ENCODE measurements at regions not wholly inside any gene's neighbourhood (a gene's known extent, or its start where the extent isn't known, plus 50 kb on each side); places are given as distances from the start of the nearest gene placed in this dataset.

DNA sequence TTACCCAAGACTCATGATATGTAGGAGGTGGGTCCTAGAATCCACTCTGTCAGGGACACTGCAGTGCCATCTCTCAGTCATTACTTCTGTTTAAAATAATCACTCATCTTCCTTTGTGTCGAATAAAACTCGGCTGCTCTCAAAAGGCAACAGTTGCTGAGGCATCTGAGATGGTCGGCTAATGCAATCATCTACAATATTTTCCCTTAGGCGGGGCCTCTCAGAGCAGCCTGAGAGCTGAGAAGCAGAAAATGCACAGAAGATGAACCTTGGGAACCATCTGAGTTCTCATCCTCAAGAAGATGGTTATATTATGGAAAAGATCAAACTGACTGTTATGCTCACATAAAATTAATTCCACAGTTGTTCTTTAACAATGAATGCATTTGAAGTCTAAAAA, 1518.2 kb upstream of the TENM4 start:
- ChIA-PET POLR2A (no interaction called here), CTCF (ENCODE audit: unreplicated experiment) (no interaction called here)
- TF ChIP-seq EZH2phosphoT487 (IDR thresholded peaks at IDR 0.05; ENCODE audit: borderline replicate concordance, low read depth, low read length): no peak
- TF ChIP-seq, protein P1, sequence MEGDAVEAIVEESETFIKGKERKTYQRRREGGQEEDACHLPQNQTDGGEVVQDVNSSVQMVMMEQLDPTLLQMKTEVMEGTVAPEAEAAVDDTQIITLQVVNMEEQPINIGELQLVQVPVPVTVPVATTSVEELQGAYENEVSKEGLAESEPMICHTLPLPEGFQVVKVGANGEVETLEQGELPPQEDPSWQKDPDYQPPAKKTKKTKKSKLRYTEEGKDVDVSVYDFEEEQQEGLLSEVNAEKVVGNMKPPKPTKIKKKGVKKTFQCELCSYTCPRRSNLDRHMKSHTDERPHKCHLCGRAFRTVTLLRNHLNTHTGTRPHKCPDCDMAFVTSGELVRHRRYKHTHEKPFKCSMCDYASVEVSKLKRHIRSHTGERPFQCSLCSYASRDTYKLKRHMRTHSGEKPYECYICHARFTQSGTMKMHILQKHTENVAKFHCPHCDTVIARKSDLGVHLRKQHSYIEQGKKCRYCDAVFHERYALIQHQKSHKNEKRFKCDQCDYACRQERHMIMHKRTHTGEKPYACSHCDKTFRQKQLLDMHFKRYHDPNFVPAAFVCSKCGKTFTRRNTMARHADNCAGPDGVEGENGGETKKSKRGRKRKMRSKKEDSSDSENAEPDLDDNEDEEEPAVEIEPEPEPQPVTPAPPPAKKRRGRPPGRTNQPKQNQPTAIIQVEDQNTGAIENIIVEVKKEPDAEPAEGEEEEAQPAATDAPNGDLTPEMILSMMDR (conservative IDR thresholded peaks at IDR 0.05; ENCODE audit: low read length): no peak
- Histone ChIP-seq H4K20me1 (ENCODE audit: insufficient read depth, low read length) (no peaks in the 10 kb centered on the region), H3K4me1 (ENCODE audit: insufficient read depth, low read length, poor library complexity, severe bottlenecking) (no peaks in the 10 kb centered on the region), H3K9me2 (ENCODE audit: insufficient read depth, low read length) (no peaks in the 10 kb centered on the region), H3K9me3 (ENCODE audit: low read length) (no peaks in the 10 kb centered on the region), H3K4me3 (ENCODE audit: low read depth, low read length, poor library complexity, severe bottlenecking) (no peak overlapping the region), H3K36me3 (ENCODE audit: insufficient read depth, low read length) (no peaks in the 10 kb centered on the region), H3K4me2 (ENCODE audit: low read length) (no peak overlapping the region), H2AFZ (ENCODE audit: low read length) (no peak overlapping the region), H3K27ac (ENCODE audit: low read depth, low read length, poor library complexity, severe bottlenecking) (no peak overlapping the region), H3K79me2 (ENCODE audit: insufficient read depth, low read depth, low read length) (no peaks in the 10 kb centered on the region)
- no peak for DNase-seq (ENCODE audit: low spot score)
- BruUV-seq (replicated peaks): no TSS peak
- intact Hi-C loops (cut with micrococcal nuclease; ENCODE audit: unreplicated experiment): no loop called here

DNA sequence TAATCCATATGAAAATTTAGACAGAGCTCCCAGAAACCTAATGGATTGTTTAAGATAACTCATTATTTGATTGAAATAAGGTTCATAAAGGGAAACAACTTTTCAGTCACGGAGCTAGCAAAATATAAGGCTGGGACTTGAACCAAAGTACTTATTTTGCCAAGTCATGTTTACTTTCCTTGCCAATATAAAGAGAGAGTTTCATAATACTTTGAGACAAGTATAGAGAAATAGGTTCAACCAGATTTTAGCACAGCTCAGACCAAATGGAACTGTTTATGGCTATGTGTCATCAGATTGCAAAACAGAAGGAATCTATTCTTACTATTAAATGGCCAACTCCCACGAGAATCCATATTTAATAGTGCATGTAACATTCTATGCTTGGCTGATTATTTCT, 1517.5 kb upstream of the TENM4 start:
- Histone ChIP-seq H3K79me2 (ENCODE audit: insufficient read depth, low read depth, low read length) (no peaks in the 10 kb centered on the region), H3K27ac (ENCODE audit: low read depth, low read length, poor library complexity, severe bottlenecking) (no peak overlapping the region), H3K4me2 (ENCODE audit: low read length) (no peak overlapping the region), H3K4me3 (ENCODE audit: low read depth, low read length, poor library complexity, severe bottlenecking) (no peak overlapping the region), H3K36me3 (ENCODE audit: insufficient read depth, low read length) (no peaks in the 10 kb centered on the region), H4K20me1 (ENCODE audit: insufficient read depth, low read length) (no peaks in the 10 kb centered on the region), H2AFZ (ENCODE audit: low read length) (no peak overlapping the region), H3K9me3 (ENCODE audit: low read length) (no peaks in the 10 kb centered on the region), H3K4me1 (ENCODE audit: insufficient read depth, low read length, poor library complexity, severe bottlenecking) (no peaks in the 10 kb centered on the region), H3K9me2 (ENCODE audit: insufficient read depth, low read length) (no peaks in the 10 kb centered on the region)
- BruUV-seq (replicated peaks): no TSS peak
- DNase-seq (ENCODE audit: low spot score): no peak
- ChIA-PET POLR2A (no interaction called here), CTCF (ENCODE audit: unreplicated experiment) (no interaction called here)
- intact Hi-C loops (cut with micrococcal nuclease; ENCODE audit: unreplicated experiment): no loop called here
- TF ChIP-seq, protein P1 (conservative IDR thresholded peaks at IDR 0.05; ENCODE audit: low read length): no peak
- no peak for TF ChIP-seq EZH2phosphoT487 (IDR thresholded peaks at IDR 0.05; ENCODE audit: borderline replicate concordance, low read depth, low read length)

DNA sequence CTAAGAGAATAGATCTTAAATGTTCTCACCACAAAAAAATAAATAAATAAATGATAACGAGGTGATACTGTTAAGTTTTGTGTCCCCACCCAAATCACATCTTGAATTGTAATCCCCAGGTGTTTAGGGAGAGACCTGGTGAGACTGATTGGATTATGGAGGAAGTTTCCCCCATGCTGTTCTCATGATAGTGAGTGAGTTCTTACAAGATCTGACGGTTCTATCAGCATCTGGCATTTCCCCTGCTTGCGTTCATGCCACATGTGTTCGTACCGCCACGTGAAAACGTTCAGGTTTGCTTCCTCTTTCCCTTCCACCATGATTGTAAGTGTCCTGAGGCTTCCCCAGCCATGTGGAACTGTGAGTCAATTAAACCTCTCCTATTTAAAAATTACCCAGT, 1514.8 kb upstream of the TENM4 start:
- H3K4me3 ChIP-seq (ENCODE audit: low read depth, low read length, poor library complexity, severe bottlenecking): no peak overlapping the region
- H3K27ac ChIP-seq (ENCODE audit: low read depth, low read length, poor library complexity, severe bottlenecking): no peak overlapping the region
- H3K4me2 ChIP-seq (ENCODE audit: low read length): no peak overlapping the region
- H3K36me3 ChIP-seq (ENCODE audit: insufficient read depth, low read length): no peaks in the 10 kb centered on the region
- POLR2A ChIA-PET: no interaction called here
- no peak overlapping the region for H2AFZ ChIP-seq (ENCODE audit: low read length)
- no peaks in the 10 kb centered on the region for H4K20me1 ChIP-seq (ENCODE audit: insufficient read depth, low read length)
- H3K9me2 ChIP-seq (ENCODE audit: insufficient read depth, low read length): no peaks in the 10 kb centered on the region
- H3K4me1 ChIP-seq (ENCODE audit: insufficient read depth, low read length, poor library complexity, severe bottlenecking): no peaks in the 10 kb centered on the region
- TF ChIP-seq, protein P1 (conservative IDR thresholded peaks at IDR 0.05; ENCODE audit: low read length): no peak
- TF ChIP-seq EZH2phosphoT487 (IDR thresholded peaks at IDR 0.05; ENCODE audit: borderline replicate concordance, low read depth, low read length): no peak
- intact Hi-C loops (cut with micrococcal nuclease; ENCODE audit: unreplicated experiment): no loop called here
- CTCF ChIA-PET (ENCODE audit: unreplicated experiment): no interaction called here
- DNase-seq (ENCODE audit: low spot score): no peak
- H3K9me3 ChIP-seq (ENCODE audit: low read length): no peaks in the 10 kb centered on the region
- no TSS peak for BruUV-seq (replicated peaks)
- H3K79me2 ChIP-seq (ENCODE audit: insufficient read depth, low read depth, low read length): no peaks in the 10 kb centered on the region
